Adrenal gland (tissue), 9 donors: ENCODE measurements at regions not wholly inside any gene's neighbourhood (a gene's known extent, or its start where the extent isn't known, plus 50 kb on each side); places are given as distances from the start of the nearest gene placed in this dataset.

Experiments used
- DNase-seq, 7 donors: peaks; one replicate each; pipeline ENCODE4 v3.0.0-alpha.2; 2019 to 2020
- H3K27ac ChIP-seq, 5 donors: fragments of 200-600 bp; sonication (generic) in 4 of 5; 1 replicate in 3 of 5; 2 replicates in 2 of 5; pipeline versions ENCODE4 v1.5.1 to v1.8.0; 2016 to 2020; ENCODE audit warnings: mild to moderate bottlenecking in 1 of 5
- H3K27me3 ChIP-seq: fragments of 200-600 bp; 2 replicates; pipeline ENCODE4 v1.8.0; 2021
- H3K36me3 ChIP-seq, 2 donors: fragments of 200-600 bp; replicated peaks in 1 of 2; 1 replicate in 1 of 2; 2 replicates in 1 of 2; pipeline versions ENCODE4 v1.5.1 to v1.8.0; 2018 to 2022
- H3K4me1 ChIP-seq, 2 donors: fragments of 200-600 bp; replicated peaks in 1 of 2; 1 replicate in 1 of 2; 2 replicates in 1 of 2; pipeline versions ENCODE4 v1.5.1 to v1.8.0; 2018 to 2021
- H3K4me3 ChIP-seq, 4 donors: fragments of 200-600 bp; sonication (generic) in 3 of 4; one replicate each; pipeline ENCODE4 v1.5.1; 2016 to 2018
- H3K9me3 ChIP-seq, 3 donors: fragments of 200-600 bp; sonication (generic) in 1 of 3; replicated peaks in 1 of 3; 1 replicate in 2 of 3; 2 replicates in 1 of 3; pipeline versions ENCODE4 v1.5.1 to v1.8.0; 2016 to 2021
- POLR2A ChIP-seq, 2 donors: fragments of 450-650 bp; IDR thresholded peaks; one replicate each; pipeline ENCODE4 v1.6.1; 2017; ENCODE audit warnings: antibody characterized with exemption in 2 of 2, mild to moderate bottlenecking in 2 of 2, moderate library complexity in 1 of 2
- WGBS, 4 donors: extraction: QIAGEN DNeasy Blood & Tissue Kit in 2 of 4; methylation state at CpG; one replicate each; pipeline versions ENCODE4 v1.1.5 to v1.1.7; 2013 to 2017; 5-methylcytosine and 5-hydroxymethylcytosine counted together
- intact Hi-C, 2 donors: fragments of 100-400 bp; cut with DNase I; formaldehyde crosslinking; loops; one replicate each; pipeline versions ENCODE4 v1.14.1 to v1.15.0; 2022 to 2023
- TF ChIP-seq, protein P1 (sequence below), 6 experiments: fragments of 450-650 bp in 4 of 6; fragments of 200-600 bp in 2 of 6; sonication (generic) in 1 of 6; IDR thresholded peaks; 1 replicate in 5 of 6; 2 replicates in 1 of 6; pipeline versions ENCODE4 v1.5.1 to v1.8.0; 2016 to 2021; ENCODE audit warnings: antibody characterized with exemption in 6 of 6, mild to moderate bottlenecking in 2 of 6, moderate library complexity in 1 of 6
- donor health status: healthy with polysubstance abuse.
- donor health status: Bipolar disorder and iron deficiency.
- donor health status: DM: yes; HTN: yes; CAD: no.
- donor health status: DM: no; HTN: no; CAD: no.
- donor health status: DM: no; HTN: no; CAD: no.

DNA sequence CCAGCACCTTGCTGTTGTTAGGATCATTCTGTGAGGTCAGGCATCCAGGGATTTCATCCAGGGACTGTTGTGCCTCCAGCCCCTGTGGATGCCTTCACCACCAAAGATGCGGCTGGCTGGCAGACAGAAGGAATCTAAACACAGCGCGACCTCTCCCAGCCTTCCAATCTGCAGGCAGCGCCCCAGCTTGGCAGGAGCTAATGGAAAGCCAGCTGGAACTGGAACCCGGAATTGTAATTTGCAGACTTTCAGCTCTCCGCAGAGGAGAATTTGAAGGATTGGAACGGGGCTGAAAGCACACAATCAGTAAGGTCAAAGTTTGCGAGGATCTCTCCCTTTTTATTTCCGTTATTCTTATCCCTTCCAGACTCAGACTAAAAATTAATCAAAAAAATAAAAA is 127.8 kb downstream of the TRIB2 start:
- no peaks in the 10 kb centered on the region for H3K9me3 ChIP-seq
- no peaks in the 10 kb centered on the region for H3K27me3 ChIP-seq
- H3K36me3 ChIP-seq = no peaks in the 10 kb centered on the region
- H3K27ac ChIP-seq = no peak overlapping the region
- TF ChIP-seq, protein P1, sequence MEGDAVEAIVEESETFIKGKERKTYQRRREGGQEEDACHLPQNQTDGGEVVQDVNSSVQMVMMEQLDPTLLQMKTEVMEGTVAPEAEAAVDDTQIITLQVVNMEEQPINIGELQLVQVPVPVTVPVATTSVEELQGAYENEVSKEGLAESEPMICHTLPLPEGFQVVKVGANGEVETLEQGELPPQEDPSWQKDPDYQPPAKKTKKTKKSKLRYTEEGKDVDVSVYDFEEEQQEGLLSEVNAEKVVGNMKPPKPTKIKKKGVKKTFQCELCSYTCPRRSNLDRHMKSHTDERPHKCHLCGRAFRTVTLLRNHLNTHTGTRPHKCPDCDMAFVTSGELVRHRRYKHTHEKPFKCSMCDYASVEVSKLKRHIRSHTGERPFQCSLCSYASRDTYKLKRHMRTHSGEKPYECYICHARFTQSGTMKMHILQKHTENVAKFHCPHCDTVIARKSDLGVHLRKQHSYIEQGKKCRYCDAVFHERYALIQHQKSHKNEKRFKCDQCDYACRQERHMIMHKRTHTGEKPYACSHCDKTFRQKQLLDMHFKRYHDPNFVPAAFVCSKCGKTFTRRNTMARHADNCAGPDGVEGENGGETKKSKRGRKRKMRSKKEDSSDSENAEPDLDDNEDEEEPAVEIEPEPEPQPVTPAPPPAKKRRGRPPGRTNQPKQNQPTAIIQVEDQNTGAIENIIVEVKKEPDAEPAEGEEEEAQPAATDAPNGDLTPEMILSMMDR (IDR thresholded peaks at IDR 0.05) = no peak
- no peak for TF ChIP-seq POLR2A (IDR thresholded peaks at IDR 0.05)
- H3K4me3 ChIP-seq = no peak overlapping the region
- intact Hi-C loops = no loop called here
- WGBS, 4 donors = 55 to 77% (median 73%) methylated on average over 6 to 9 of the region's 9 CpGs
- no peak for DNase-seq
- H3K4me1 ChIP-seq = no peaks in the 10 kb centered on the region

DNA sequence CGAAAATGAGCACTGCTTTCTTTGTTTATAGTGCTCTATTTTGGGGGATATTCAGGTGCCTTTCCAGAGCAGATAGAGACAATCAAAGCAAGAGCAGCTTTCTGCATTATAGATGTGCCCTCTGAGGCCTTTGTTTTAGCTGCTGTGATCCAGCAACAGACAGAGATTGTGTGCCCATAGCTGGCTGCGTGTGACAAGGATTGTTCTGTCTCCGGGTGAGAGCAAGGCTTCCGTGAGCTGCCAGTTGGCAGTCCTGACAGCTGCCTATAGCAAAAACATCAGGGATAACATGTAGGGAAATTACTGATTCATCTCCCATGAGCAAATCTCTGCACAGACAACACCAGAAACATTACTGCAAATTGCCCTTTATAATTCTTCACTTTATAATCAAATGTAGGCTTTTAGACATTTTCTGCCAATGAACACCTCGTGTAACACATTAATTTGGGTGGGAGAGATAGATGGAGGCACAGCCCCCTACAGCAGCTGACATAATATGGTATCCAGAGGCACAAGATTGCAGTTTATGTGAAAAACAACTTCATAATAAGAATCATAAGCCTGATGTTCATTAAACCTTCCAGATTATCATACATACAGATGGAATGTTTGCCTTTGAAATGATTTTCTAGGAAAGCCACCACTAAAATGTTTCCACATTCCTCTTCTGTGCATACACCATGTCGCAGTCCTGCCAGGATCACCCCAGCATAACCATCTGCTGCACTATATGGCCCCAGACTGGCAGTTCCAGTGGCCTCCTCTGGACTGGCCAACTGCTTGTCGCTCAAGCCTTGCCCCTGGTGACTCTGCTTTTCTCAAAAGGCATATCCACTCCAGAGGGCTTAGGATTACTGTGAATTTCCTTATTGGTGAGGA is 131.2 kb downstream of the TRIB2 start:
- DNase-seq = no peak
- H3K9me3 ChIP-seq = no peaks in the 10 kb centered on the region
- H3K4me3 ChIP-seq = no peak overlapping the region
- intact Hi-C loops = no loop called here
- TF ChIP-seq, protein P1 (IDR thresholded peaks at IDR 0.05) = no peak
- TF ChIP-seq POLR2A (IDR thresholded peaks at IDR 0.05) = no peak
- no peak overlapping the region for H3K27ac ChIP-seq
- no peaks in the 10 kb centered on the region for H3K36me3 ChIP-seq
- H3K4me1 ChIP-seq = no peaks in the 10 kb centered on the region
- WGBS, 4 donors = 80 to 91% (median 88%) methylated on average over 6 to 7 of the region's 7 CpGs
- no peaks in the 10 kb centered on the region for H3K27me3 ChIP-seq

DNA sequence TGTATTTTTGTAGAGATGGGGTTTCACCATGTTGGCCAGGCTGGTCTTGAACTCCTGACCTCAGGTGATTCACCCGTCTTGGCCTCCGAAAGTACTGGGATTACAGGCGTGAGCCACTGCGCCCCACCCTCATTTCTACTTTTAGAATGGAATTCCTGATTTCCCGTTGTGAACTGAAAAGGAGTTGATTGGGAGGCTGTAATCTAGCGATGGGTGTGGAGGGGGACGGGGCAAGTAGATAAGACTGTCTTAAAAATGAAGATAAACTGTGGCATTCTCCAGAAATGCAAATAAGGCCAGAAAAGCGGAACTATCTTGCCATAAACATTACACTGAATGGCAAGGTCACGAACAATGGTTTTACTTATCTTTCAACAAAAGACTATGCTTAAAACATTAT is 135.4 kb downstream of the TRIB2 start:
- intact Hi-C loops = no loop called here
- H3K9me3 ChIP-seq = no peaks in the 10 kb centered on the region
- no peaks in the 10 kb centered on the region for H3K27me3 ChIP-seq
- no peak for TF ChIP-seq POLR2A (IDR thresholded peaks at IDR 0.05)
- TF ChIP-seq, protein P1 (IDR thresholded peaks at IDR 0.05) = no peak
- H3K4me1 ChIP-seq = no peaks in the 10 kb centered on the region
- H3K36me3 ChIP-seq = no peaks in the 10 kb centered on the region
- no peak overlapping the region for H3K4me3 ChIP-seq
- no peak overlapping the region for H3K27ac ChIP-seq
- WGBS, 4 donors = 80 to 89% (median 84%) methylated on average over 9 of the region's 9 CpGs
- no peak for DNase-seq

DNA sequence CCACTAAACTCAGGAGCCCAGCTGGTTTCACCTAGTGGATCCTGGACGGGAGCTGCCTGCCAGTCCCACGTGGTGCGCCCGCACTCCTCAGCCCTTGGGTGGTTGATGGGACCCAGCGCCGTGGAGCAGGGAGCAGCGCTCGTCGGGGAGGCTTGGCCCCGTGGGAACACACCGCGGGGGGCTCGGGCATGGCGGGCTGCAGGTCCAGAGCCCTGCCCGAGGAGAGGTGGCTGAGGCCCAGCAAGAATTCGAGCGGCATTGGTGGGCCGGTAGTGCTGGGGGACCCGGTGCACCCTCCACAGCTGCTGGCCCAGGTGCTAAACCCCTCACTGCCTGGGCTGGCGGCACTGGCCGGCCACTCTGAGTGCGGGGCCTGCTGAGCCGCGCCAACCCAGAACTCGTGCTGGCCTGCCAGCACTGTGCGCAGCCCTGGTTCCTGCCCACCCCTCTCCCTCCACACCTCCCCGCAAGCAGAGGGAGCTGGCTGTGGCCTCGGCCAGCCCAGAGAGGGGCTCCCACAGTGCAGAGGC is 137.3 kb downstream of the TRIB2 start:
- DNase-seq = no peak
- intact Hi-C loops = no loop called here
- no peak overlapping the region for H3K4me3 ChIP-seq
- H3K4me1 ChIP-seq = no peaks in the 10 kb centered on the region
- H3K27me3 ChIP-seq = no peaks in the 10 kb centered on the region
- WGBS, 4 donors = 67 to 98% (median 84%) methylated on average over 3 to 28 of the region's 28 CpGs
- no peaks in the 10 kb centered on the region for H3K36me3 ChIP-seq
- H3K9me3 ChIP-seq = no peaks in the 10 kb centered on the region
- TF ChIP-seq, protein P1 (IDR thresholded peaks at IDR 0.05) = no peak
- no peak for TF ChIP-seq POLR2A (IDR thresholded peaks at IDR 0.05)
- no peak overlapping the region for H3K27ac ChIP-seq
